ENCODE measurements at regions not wholly inside any gene's neighbourhood (a gene's known extent, or its start where the extent isn't known, plus 50 kb on each side); places are given as distances from the start of the nearest gene placed in this dataset.

GRCh38 chr3:163043074-163043473, 1546.5 kb downstream of the OTOL1 start:
- Histone ChIP-seq H3K4me3 (ENCODE audit: low read depth, low read length) (no peak overlapping the region), H3K36me3 (ENCODE audit: control insufficient read depth, insufficient read depth, low read length) (no peaks in the 10 kb centered on the region), H3K27me3 (ENCODE audit: control insufficient read depth, insufficient read depth, low read length) (no peaks in the 10 kb centered on the region)
- ChIA-PET CTCF (interaction anchor here (0.9 to 1.1 kb wide), 2 partner anchors 9 to 748 kb away, joined by 3 read pairs; no protein-coding TSS in a partner anchor), POLR2A (no interaction called here)
- TF ChIP-seq CTCF (IDR thresholded peaks at IDR 0.05; ENCODE audit: insufficient read depth, low read depth, low read length), result peak; percentile 27; the same call in 1 of the 2 replicates
- no peak for DNase-seq (ENCODE audit: low read depth)

GRCh38 chr3:163045945-163046344, 1549.3 kb downstream of the OTOL1 start:
- POLR2A ChIA-PET, result no interaction called here
- H3K27me3 ChIP-seq (ENCODE audit: control insufficient read depth, insufficient read depth, low read length), result no peaks in the 10 kb centered on the region
- DNase-seq (ENCODE audit: low read depth), result no peak
- CTCF ChIA-PET, result interaction anchor here (1.2 to 1.6 kb wide), 2 partner anchors 8 to 11 kb away, joined by 3 read pairs; no protein-coding TSS in a partner anchor
- H3K4me3 ChIP-seq (ENCODE audit: low read depth, low read length), result no peak overlapping the region
- no peak for TF ChIP-seq CTCF (IDR thresholded peaks at IDR 0.05; ENCODE audit: insufficient read depth, low read depth, low read length)
- no peaks in the 10 kb centered on the region for H3K36me3 ChIP-seq (ENCODE audit: control insufficient read depth, insufficient read depth, low read length)

- no peaks in the 10 kb centered on the region for H3K27me3 ChIP-seq (ENCODE audit: control insufficient read depth, insufficient read depth, low read length)
- no peak for TF ChIP-seq CTCF (IDR thresholded peaks at IDR 0.05; ENCODE audit: insufficient read depth, low read depth, low read length)
- DNase-seq (ENCODE audit: low read depth), result no peak
- H3K36me3 ChIP-seq (ENCODE audit: control insufficient read depth, insufficient read depth, low read length), result no peaks in the 10 kb centered on the region
- CTCF ChIA-PET, result no interaction called here
- H3K4me3 ChIP-seq (ENCODE audit: low read depth, low read length), result no peak overlapping the region
- POLR2A ChIA-PET, result no interaction called here
Measured at GRCh38 chr3:163048881-163049280, 1552.3 kb downstream of the OTOL1 start.

GRCh38 chr3:163056874-163057497, 1560.4 kb downstream of the OTOL1 start:
- ChIA-PET CTCF (interaction anchor here (0.7 to 1.8 kb wide), 5 partner anchors 11 to 563 kb away, joined by 3 to 4 read pairs (median 3); no protein-coding TSS in a partner anchor), POLR2A (no interaction called here)
- no peak for DNase-seq (ENCODE audit: low read depth)
- no peaks in the 10 kb centered on the region for H3K27me3 ChIP-seq (ENCODE audit: control insufficient read depth, insufficient read depth, low read length)
- no peak overlapping the region for H3K4me3 ChIP-seq (ENCODE audit: low read depth, low read length)
- TF ChIP-seq CTCF (IDR thresholded peaks at IDR 0.05; ENCODE audit: insufficient read depth, low read depth, low read length), result peak; percentile 54
- H3K36me3 ChIP-seq (ENCODE audit: control insufficient read depth, insufficient read depth, low read length), result no peaks in the 10 kb centered on the region

GRCh38 chr3:163058031-163058854, 1561.6 kb downstream of the OTOL1 start:
- ChIA-PET POLR2A (no interaction called here), CTCF (interaction anchor here (1.0 to 1.8 kb wide), 2 partner anchors 13 to 35 kb away, joined by 3 to 4 read pairs; no protein-coding TSS in a partner anchor)
- Histone ChIP-seq H3K36me3 (ENCODE audit: control insufficient read depth, insufficient read depth, low read length) (no peaks in the 10 kb centered on the region), H3K27me3 (ENCODE audit: control insufficient read depth, insufficient read depth, low read length) (no peaks in the 10 kb centered on the region), H3K4me3 (ENCODE audit: low read depth, low read length) (no peak overlapping the region)
- no peak for DNase-seq (ENCODE audit: low read depth)
- no peak for TF ChIP-seq CTCF (IDR thresholded peaks at IDR 0.05; ENCODE audit: insufficient read depth, low read depth, low read length)
